K562 (cell line): ENCODE measurements at regions not wholly inside any gene's neighbourhood (a gene's known extent, or its start where the extent isn't known, plus 50 kb on each side); places are given as distances from the start of the nearest gene placed in this dataset.

Source experiments
- ATAC-seq: fragments of 200-7000 bp; cut with Tn5 transposase; 3 replicates; pipeline ENCODE4 v1.9.1; 2020; ENCODE audit warnings: moderate library complexity
- BruUV-seq: library from RNA; stranded (reverse); fragments of 400-500 nt; replicated peaks from 2 replicates; lab custom pipeline; 2021; lab: Mats Ljungman, UMichigan
- CTCF ChIA-PET: fragments of 300-600 bp; formaldehyde crosslinking; extraction: SDS; loops from one replicate; lab custom pipeline; 2021; ENCODE audit warnings: low intra/inter-chr PET ratio; lab: Yijun Ruan, JAX
- POLR2A ChIA-PET: fragments of 300-600, 350-650 bp; sonication (Branson Sonifier 250); formaldehyde crosslinking; extraction: SDS; loops from one replicate; lab custom pipeline; 2021; ENCODE audit warnings: antibody characterized with exemption, inconsistent platforms; lab: Yijun Ruan, JAX
- DNase-seq, 4 experiments: peaks; one replicate each; pipeline versions ENCODE4 v3.0.0 to v3.0.0-alpha.2; 2011 to 2018; ENCODE audit warnings: low spot score in 3 of 4, mixed read lengths in 3 of 4; ENCODE audit errors: extremely low read depth in 1 of 4
- FAIRE-seq: peaks from 2 replicates; lab custom pipeline; 2011; peaks lifted over from hg19 to GRCh38; lab: Jason Lieb, UNC
- H2AFZ ChIP-seq: 2 replicates; pipeline ENCODE4 v1.6.0; 2011; ENCODE audit warnings: low read depth, low read length, control low read depth, inconsistent platforms
- H3K27ac ChIP-seq: fragments of 200-600 bp; 3 replicates; pipeline ENCODE4 v1.8.0; 2011; ENCODE audit warnings: low read depth, mild to moderate bottlenecking, control low read depth, inconsistent platforms, low read length, moderate library complexity, mixed read lengths; ENCODE audit errors: extremely low read depth
- H3K27me3 ChIP-seq, 2 experiments: fragments of 300-600 bp in 1 of 2; 2 replicates in 1 of 2; 3 replicates in 1 of 2; pipeline versions ENCODE4 v1.6.0 to v1.8.0; 2011; ENCODE audit warnings: inconsistent platforms in 2 of 2, low read length in 2 of 2, mild to moderate bottlenecking in 1 of 2, mixed read lengths in 1 of 2, moderate library complexity in 1 of 2; ENCODE audit not compliant: control insufficient read depth in 2 of 2, insufficient read depth in 2 of 2
- H3K36me3 ChIP-seq: fragments of 300-600 bp; 3 replicates; pipeline ENCODE4 v1.8.0; 2011; ENCODE audit warnings: mild to moderate bottlenecking, low read length, inconsistent platforms; ENCODE audit not compliant: control insufficient read depth, insufficient read depth
- H3K4me1 ChIP-seq, 2 experiments: fragments of 200-600 bp in 1 of 2; replicated peaks in 1 of 2; 2 replicates in 1 of 2; 3 replicates in 1 of 2; pipeline versions ENCODE4 v1.5.1 to v1.8.0; 2011; ENCODE audit warnings: inconsistent platforms in 2 of 2, low read length in 2 of 2, mild to moderate bottlenecking in 1 of 2, mixed read lengths in 1 of 2, moderate library complexity in 1 of 2; ENCODE audit not compliant: control insufficient read depth in 2 of 2, insufficient read depth in 2 of 2
- H3K4me2 ChIP-seq: 2 replicates; pipeline ENCODE4 v1.6.1; 2011; ENCODE audit warnings: low read length, control low read depth, inconsistent platforms, mixed read lengths; ENCODE audit not compliant: insufficient read depth
- H3K4me3 ChIP-seq: fragments of 200-600 bp; sonication (generic), shearing (Covaris generic); 2 replicates; pipeline ENCODE4 v1.5.1; 2016; ENCODE audit warnings: control low read depth, inconsistent platforms
- H3K79me2 ChIP-seq: fragments of 200-600 bp; 3 replicates; pipeline ENCODE4 v1.8.0; 2011; ENCODE audit warnings: low read length, inconsistent platforms; ENCODE audit not compliant: control insufficient read depth, insufficient read depth
- H3K9ac ChIP-seq, 2 experiments: 2 replicates each; pipeline versions ENCODE4 v1.6.0 to v1.6.1; 2011; ENCODE audit warnings: low read depth in 2 of 2, low read length in 2 of 2, control low read depth in 1 of 2, inconsistent platforms in 1 of 2, mild to moderate bottlenecking in 1 of 2, mixed read lengths in 1 of 2; ENCODE audit not compliant: insufficient read depth in 1 of 2
- H3K9me1 ChIP-seq: one replicate; pipeline ENCODE4 v1.6.0; 2011; ENCODE audit warnings: inconsistent platforms, mild to moderate bottlenecking, low read length, moderate library complexity; ENCODE audit not compliant: control insufficient read depth, insufficient read depth
- H3K9me3 ChIP-seq: replicated peaks from 2 replicates; pipeline ENCODE4 v1.5.1; 2011; ENCODE audit warnings: low read depth, low read length, inconsistent platforms; ENCODE audit not compliant: control insufficient read depth, insufficient read depth
- H4K20me1 ChIP-seq: replicated peaks from 2 replicates; pipeline ENCODE4 v1.6.1; 2011; ENCODE audit warnings: low read length, inconsistent platforms, mixed read lengths; ENCODE audit not compliant: control insufficient read depth, insufficient read depth
- ARID1B ChIP-seq: fragments of 450-650 bp; IDR thresholded peaks from 2 replicates; pipeline ENCODE4 v1.6.1; 2016; ENCODE audit warnings: antibody characterized with exemption, mild to moderate bottlenecking, inconsistent platforms
- CHCHD3 ChIP-seq: fragments of 250-450 bp; sonication (Bioruptor Pico); IDR thresholded peaks from 2 replicates; pipeline ENCODE4 v2.1.2; 2022; ENCODE audit warnings: mild to moderate bottlenecking
- CXXC5 ChIP-seq: fragments of 250-450 bp; sonication (Bioruptor Pico); IDR thresholded peaks from 2 replicates; pipeline ENCODE4 v1.8.0; 2022; ENCODE audit warnings: inconsistent platforms, mild to moderate bottlenecking, moderate library complexity
- HDAC8 ChIP-seq: fragments of 450-650 bp; IDR thresholded peaks from 2 replicates; pipeline ENCODE4 v1.6.1; 2016; ENCODE audit warnings: mild to moderate bottlenecking, missing genetic modification characterization, moderate library complexity, missing compliant biosample characterization
- HDGF ChIP-seq: fragments of 450-650 bp; IDR thresholded peaks from 2 replicates; pipeline ENCODE4 v1.6.1; 2016
- KAT2B ChIP-seq: IDR thresholded peaks from one replicate; pipeline ENCODE4 v1.6.1; 2012; ENCODE audit warnings: low read depth, mild to moderate bottlenecking, control low read depth, inconsistent platforms, low read length, moderate library complexity
- NONO ChIP-seq, 2 experiments: fragments of 200-400 bp in 1 of 2; fragments of 450-650 bp in 1 of 2; formaldehyde crosslinking in 1 of 2; IDR thresholded peaks; 2 replicates each; pipeline ENCODE4 v1.6.1; 2017; ENCODE audit warnings: low read depth in 2 of 2, mild to moderate bottlenecking in 2 of 2, moderate library complexity in 2 of 2, low read length in 1 of 2
- NR0B1 ChIP-seq: fragments of 450-650 bp; IDR thresholded peaks from one replicate; pipeline ENCODE4 v1.6.1; 2018; ENCODE audit warnings: mild to moderate bottlenecking, moderate library complexity; ENCODE audit not compliant: partially characterized antibody
- PHF21A ChIP-seq: fragments of 450-650 bp; IDR thresholded peaks from 2 replicates; pipeline ENCODE4 v1.6.1; 2017; ENCODE audit warnings: low read depth, borderline replicate concordance
- PYGO2 ChIP-seq: fragments of 450-650 bp; IDR thresholded peaks from 2 replicates; pipeline ENCODE4 v1.6.1; 2016; ENCODE audit warnings: mild to moderate bottlenecking, missing genetic modification characterization, moderate library complexity, missing compliant biosample characterization
- ZBTB49 ChIP-seq: sonication (generic); formaldehyde crosslinking; IDR thresholded peaks from 2 replicates; pipeline ENCODE4 v1.8.0; 2022; ENCODE audit warnings: missing genetic modification reagents, mild to moderate bottlenecking, borderline replicate concordance
- ZFP30 ChIP-seq: fragments of 250-450 bp; sonication (Bioruptor Pico); IDR thresholded peaks from 2 replicates; pipeline ENCODE4 v1.8.0; 2022; ENCODE audit warnings: moderate library complexity, mild to moderate bottlenecking, inconsistent platforms, borderline replicate concordance
- ZNF146 ChIP-seq: IDR thresholded peaks from one replicate; pipeline ENCODE4 v1.6.1; 2018; ENCODE audit warnings: missing compliant biosample characterization; ENCODE audit not compliant: unreplicated experiment
- ZNF224 ChIP-seq: sonication (generic); formaldehyde crosslinking; IDR thresholded peaks from 2 replicates; pipeline ENCODE4 v1.8.0; 2022; ENCODE audit warnings: mild to moderate bottlenecking, missing genetic modification reagents
- ZNF436 ChIP-seq: fragments of 250-450, 450-650 bp; sonication (Bioruptor Pico); formaldehyde crosslinking; IDR thresholded peaks from 2 replicates; pipeline ENCODE4 v1.7.0; 2020; ENCODE audit warnings: mild to moderate bottlenecking
- ZNF644 ChIP-seq: fragments of 200-800 bp; sonication (Bioruptor generic); IDR thresholded peaks from 2 replicates; pipeline ENCODE4 v1.6.1; 2016; ENCODE audit warnings: low read depth, missing genetic modification characterization, missing compliant biosample characterization
- WGBS: fragments of 100-300 bp; shearing (Covaris generic); methylation state at CpG from one replicate; pipeline ENCODE4 v1.1.6; 2016; ENCODE audit warnings: low coverage, mixed read lengths; ENCODE audit not compliant: insufficient coverage; ENCODE audit errors: missing lambda C conversion rate; 5-methylcytosine and 5-hydroxymethylcytosine counted together
- in situ Hi-C: fragments of 300-500 bp; cut with MboI; formaldehyde crosslinking; loops from 4 replicates; pipeline ENCODE4 v1.15.0; 2018; ENCODE audit warnings: inconsistent platforms, mixed read lengths
- intact Hi-C: fragments of 100-400 bp; cut with micrococcal nuclease; formaldehyde crosslinking; loops from 2 replicates; pipeline ENCODE4 v1.14.2; 2022

DNA sequence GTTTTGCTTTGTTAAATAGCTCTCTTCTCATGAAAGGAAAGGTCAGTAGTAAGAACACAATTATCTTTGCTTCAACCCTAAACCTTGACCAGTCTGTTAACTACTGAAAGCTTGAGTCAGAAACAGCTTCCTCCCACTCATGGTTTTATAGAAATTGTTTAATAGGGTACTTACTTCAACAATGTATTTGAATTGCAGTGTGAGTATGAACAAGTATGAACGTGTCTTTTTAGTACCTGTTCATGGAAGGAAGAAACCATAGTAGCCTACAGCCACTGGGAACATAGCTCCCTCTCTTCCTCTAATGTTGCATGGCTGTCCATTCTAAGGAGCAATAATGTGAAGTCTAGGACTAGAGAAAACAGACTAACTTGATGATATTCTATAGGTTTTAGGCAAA is 311.0 kb downstream of the MCTP2 start (continued):
- TF ChIP-seq NR0B1 = no peak
- no peak for TF ChIP-seq ZBTB49 (CRISPR knock-in tag)
- TF ChIP-seq PYGO2 = no peak

DNA sequence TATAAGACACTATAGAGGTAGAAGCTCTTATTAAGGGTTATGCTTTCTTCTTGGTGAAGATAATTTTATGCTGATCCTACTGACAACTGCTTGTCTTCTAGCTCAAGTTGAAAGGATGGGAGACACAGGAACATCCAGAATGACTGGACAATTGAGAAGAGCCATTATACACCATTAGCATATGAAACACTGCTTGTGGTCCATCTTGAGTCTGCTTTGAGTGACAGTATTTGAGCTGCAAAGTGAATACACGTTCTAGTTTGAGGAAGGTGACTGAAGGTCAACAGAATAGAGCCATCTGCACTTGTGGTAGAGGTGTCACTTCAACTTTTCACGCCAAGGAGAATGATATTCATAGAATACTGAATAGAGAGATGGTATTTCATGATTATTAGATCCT is 315.4 kb downstream of the MCTP2 start:
- no peaks in the 10 kb centered on the region for H3K36me3 ChIP-seq
- H3K4me3 ChIP-seq = no peak overlapping the region
- no peak for TF ChIP-seq KAT2B
- no peak for TF ChIP-seq ZNF644 (tag)
- TF ChIP-seq PHF21A = no peak
- no peak for TF ChIP-seq CHCHD3 (CRISPR knock-in tag)
- no peak for TF ChIP-seq ZNF436 (CRISPR knock-in tag)
- no peak for TF ChIP-seq ARID1B
- no peak for TF ChIP-seq CXXC5
- no peak for TF ChIP-seq ZNF224 (CRISPR knock-in tag)
- no peak for TF ChIP-seq ZNF146
- no peak for TF ChIP-seq ZFP30 (CRISPR knock-in tag)
- no peak for TF ChIP-seq HDAC8 (tag)
- no peak for TF ChIP-seq HDGF
- no peak for TF ChIP-seq NONO (IDR thresholded peaks at IDR 0.05; ENCODE audit: low read depth in 2 of 2, low read length in 1 of 2)
- H4K20me1 ChIP-seq = no peaks in the 10 kb centered on the region
- H3K27me3 ChIP-seq = no peaks in the 10 kb centered on the region
- no peak overlapping the region for H2AFZ ChIP-seq
- no peak overlapping the region for H3K27ac ChIP-seq
- no peak for ATAC-seq
- H3K9me3 ChIP-seq = no peaks in the 10 kb centered on the region
- no peaks in the 10 kb centered on the region for H3K79me2 ChIP-seq
- no peak overlapping the region for H3K9ac ChIP-seq
- CTCF ChIA-PET = no interaction called here
- 0% methylated on average over 2 of the region's 2 CpGs for WGBS
- H3K4me2 ChIP-seq = no peak overlapping the region
- intact Hi-C loops (no loop called here), in situ Hi-C loops (no loop called here)
- no TSS peak for BruUV-seq
- POLR2A ChIA-PET = no interaction called here
- no peaks in the 10 kb centered on the region for H3K9me1 ChIP-seq
- no peak for FAIRE-seq
- H3K4me1 ChIP-seq = no peaks in the 10 kb centered on the region
- DNase-seq = no peak
